NCI-H510A treated with DMSO at 0.1 percent for 48 hours (cell line): ENCODE measurements at regions not wholly inside any gene's neighbourhood (a gene's known extent, or its start where the extent isn't known, plus 50 kb on each side); places are given as distances from the start of the nearest gene placed in this dataset.
A peak's percentile ranks its signal among the peaks of the same experiment; 100 is the strongest.

Experiments
- DNase-seq: peaks from one replicate; lab custom pipeline; 2025; lab: John Stamatoyannopoulos, UW

- DNase-seq: no peak
These were observed 207.1 kb upstream of the ZFHX3 start for GRCh38 chr16:73255031-73255430.

GRCh38 chr16:73253922-73254480, 206.1 kb upstream of the ZFHX3 start:
- no peak for DNase-seq

- no peak for DNase-seq
These were observed 204.5 kb upstream of the ZFHX3 start for GRCh38 chr16:73252446-73252845.

- DNase-seq: no peak
These were observed 203.7 kb upstream of the ZFHX3 start for GRCh38 chr16:73251608-73252007.

GRCh38 chr16:73248316-73248715, 200.4 kb upstream of the ZFHX3 start:
- no peak for DNase-seq

- no peak for DNase-seq
These were observed 193.0 kb upstream of the ZFHX3 start for GRCh38 chr16:73240920-73241319.

GRCh38 chr16:73237601-73238000, 189.7 kb upstream of the ZFHX3 start:
- DNase-seq: no peak

GRCh38 chr16:73234496-73234895, 186.6 kb upstream of the ZFHX3 start:
- no peak for DNase-seq

- no peak for DNase-seq
These were observed 186.0 kb upstream of the ZFHX3 start for GRCh38 chr16:73233846-73234424.

GRCh38 chr16:73233329-73233765, 185.4 kb upstream of the ZFHX3 start:
- DNase-seq: no peak

- no peak for DNase-seq
These were observed 184.8 kb upstream of the ZFHX3 start for GRCh38 chr16:73232555-73233328.

GRCh38 chr16:73231944-73232554, 184.1 kb upstream of the ZFHX3 start:
- no peak for DNase-seq

- DNase-seq: no peak
These were observed 183.5 kb upstream of the ZFHX3 start for GRCh38 chr16:73231379-73231778.

- no peak for DNase-seq
These were observed 182.7 kb upstream of the ZFHX3 start for GRCh38 chr16:73230651-73231050.

- no peak for DNase-seq
These were observed 180.7 kb upstream of the ZFHX3 start for GRCh38 chr16:73228649-73229048.

GRCh38 chr16:73226675-73227074, 178.7 kb upstream of the ZFHX3 start:
- DNase-seq: no peak

- no peak for DNase-seq
These were observed 178.1 kb upstream of the ZFHX3 start for GRCh38 chr16:73225983-73226382.

GRCh38 chr16:73220836-73221235, 172.9 kb upstream of the ZFHX3 start:
- no peak for DNase-seq

- DNase-seq: no peak
These were observed 171.2 kb upstream of the ZFHX3 start for GRCh38 chr16:73219176-73219575.

- DNase-seq: peak; percentile 65
These were observed 169.7 kb upstream of the ZFHX3 start for GRCh38 chr16:73217654-73218053.

GRCh38 chr16:73216932-73217331, 169.0 kb upstream of the ZFHX3 start:
- DNase-seq: peak; percentile 23

GRCh38 chr16:73215678-73216377, 167.9 kb upstream of the ZFHX3 start:
- no peak for DNase-seq
